ENCODE measurements at regions not wholly inside any gene's neighbourhood (a gene's known extent, or its start where the extent isn't known, plus 50 kb on each side); places are given as distances from the start of the nearest gene placed in this dataset.
A peak's percentile ranks its signal among the peaks of the same experiment; 100 is the strongest.

GRCh38 chr12:116650585-116651087, 87.2 kb downstream of the SPRING1 start:
- DNase-seq: no peak

GRCh38 chr12:116650062-116650461, 87.8 kb downstream of the SPRING1 start:
- DNase-seq: no peak

- no peak for DNase-seq
Measured at GRCh38 chr12:116647813-116648212, 88.6 kb downstream of the MAP1LC3B2 start.

- no peak for DNase-seq
Measured at GRCh38 chr12:116646901-116647300, 87.7 kb downstream of the MAP1LC3B2 start.

- DNase-seq: no peak
Measured at GRCh38 chr12:116644806-116645205, 85.6 kb downstream of the MAP1LC3B2 start.

GRCh38 chr12:116642683-116643082, 83.5 kb downstream of the MAP1LC3B2 start:
- no peak for DNase-seq

- no peak for DNase-seq
Measured at GRCh38 chr12:116642106-116642505, 82.9 kb downstream of the MAP1LC3B2 start.

GRCh38 chr12:116640281-116640680, 81.1 kb downstream of the MAP1LC3B2 start:
- no peak for DNase-seq

GRCh38 chr12:116639765-116640164, 80.6 kb downstream of the MAP1LC3B2 start:
- DNase-seq: peak; percentile 43

GRCh38 chr12:116638376-116638775, 79.2 kb downstream of the MAP1LC3B2 start:
- no peak for DNase-seq

- no peak for DNase-seq
Measured at GRCh38 chr12:116637589-116638150, 78.5 kb downstream of the MAP1LC3B2 start.

GRCh38 chr12:116636608-116637519, 77.7 kb downstream of the MAP1LC3B2 start:
- DNase-seq: no peak

GRCh38 chr12:116635487-116635886, 76.3 kb downstream of the MAP1LC3B2 start:
- no peak for DNase-seq

GRCh38 chr12:116633476-116633875, 74.3 kb downstream of the MAP1LC3B2 start:
- no peak for DNase-seq

- no peak for DNase-seq
Measured at GRCh38 chr12:116631619-116632018, 72.4 kb downstream of the MAP1LC3B2 start.

- DNase-seq: no peak
Measured at GRCh38 chr12:116630762-116631161, 71.6 kb downstream of the MAP1LC3B2 start.

GRCh38 chr12:116629480-116629879, 70.3 kb downstream of the MAP1LC3B2 start:
- DNase-seq: no peak

GRCh38 chr12:116628989-116629388, 69.8 kb downstream of the MAP1LC3B2 start:
- DNase-seq: no peak

GRCh38 chr12:116628450-116628793, 69.2 kb downstream of the MAP1LC3B2 start:
- DNase-seq: no peak
